ENCODE measurements at regions not wholly inside any gene's neighbourhood (a gene's known extent, or its start where the extent isn't known, plus 50 kb on each side); places are given as distances from the start of the nearest gene placed in this dataset.

- no peak overlapping the region for H3K4me2 ChIP-seq (ENCODE audit: low read length)
- no peaks in the 10 kb centered on the region for H3K79me2 ChIP-seq (ENCODE audit: low read length)
- no peaks in the 10 kb centered on the region for H3K4me1 ChIP-seq (ENCODE audit: low read length)
- H3K27ac ChIP-seq (ENCODE audit: low read length) = no peak overlapping the region
- no peaks in the 10 kb centered on the region for H3K36me3 ChIP-seq (replicated peaks; ENCODE audit: low read depth, low read length)
- TF ChIP-seq CTCF (IDR thresholded peaks at IDR 0.05; ENCODE audit: low read depth, low read length) (no peak), EZH2phosphoT487 (IDR thresholded peaks at IDR 0.05; ENCODE audit: low read depth) (no peak)
- H3K4me3 ChIP-seq (ENCODE audit: low read length) = no peak overlapping the region
- H3K9ac ChIP-seq (ENCODE audit: low read length) = no peak overlapping the region
- H4K20me1 ChIP-seq (ENCODE audit: insufficient read depth, low read length) = no peaks in the 10 kb centered on the region
- H3K27me3 ChIP-seq (ENCODE audit: low read depth, low read length) = no peaks in the 10 kb centered on the region
- no peak overlapping the region for H2AFZ ChIP-seq (ENCODE audit: low read depth, low read length)
- H3K9me3 ChIP-seq (ENCODE audit: insufficient read depth, low read length) = no peaks in the 10 kb centered on the region
These were observed 103.0 kb upstream of the ELAC2 start for GRCh38 chr17:13120864-13121263.

- Histone ChIP-seq H3K27ac (ENCODE audit: low read length) (no peak overlapping the region), H3K4me1 (ENCODE audit: low read length) (no peaks in the 10 kb centered on the region), H3K4me2 (ENCODE audit: low read length) (no peak overlapping the region), H3K4me3 (ENCODE audit: low read length) (no peak overlapping the region), H3K79me2 (ENCODE audit: low read length) (no peaks in the 10 kb centered on the region), H3K9ac (ENCODE audit: low read length) (no peak overlapping the region), H2AFZ (ENCODE audit: low read depth, low read length) (no peak overlapping the region), H4K20me1 (ENCODE audit: insufficient read depth, low read length) (no peaks in the 10 kb centered on the region), H3K9me3 (ENCODE audit: insufficient read depth, low read length) (no peaks in the 10 kb centered on the region), H3K36me3 (replicated peaks; ENCODE audit: low read depth, low read length) (no peaks in the 10 kb centered on the region), H3K27me3 (ENCODE audit: low read depth, low read length) (no peaks in the 10 kb centered on the region)
- no peak for TF ChIP-seq CTCF (IDR thresholded peaks at IDR 0.05; ENCODE audit: low read depth, low read length)
These were observed 100.5 kb upstream of the ELAC2 start for GRCh38 chr17:13118311-13118710.

- H3K27me3 ChIP-seq (ENCODE audit: low read depth, low read length) = peaks cover 2% of the 10 kb centered on the region; the same call in 1 of the 2 replicates
- H3K79me2 ChIP-seq (ENCODE audit: low read length) = no peaks in the 10 kb centered on the region
- no peak overlapping the region for H3K4me3 ChIP-seq (ENCODE audit: low read length)
- no peaks in the 10 kb centered on the region for H4K20me1 ChIP-seq (ENCODE audit: insufficient read depth, low read length)
- TF ChIP-seq EZH2phosphoT487 (IDR thresholded peaks at IDR 0.05; ENCODE audit: low read depth) = no peak
- TF ChIP-seq CTCF (IDR thresholded peaks at IDR 0.05; ENCODE audit: low read depth, low read length) = no peak
- H3K9ac ChIP-seq (ENCODE audit: low read length) = no peak overlapping the region
- H3K27ac ChIP-seq (ENCODE audit: low read length) = no peak overlapping the region
- no peaks in the 10 kb centered on the region for H3K4me1 ChIP-seq (ENCODE audit: low read length)
- H3K36me3 ChIP-seq (replicated peaks; ENCODE audit: low read depth, low read length) = no peaks in the 10 kb centered on the region
- no peak overlapping the region for H2AFZ ChIP-seq (ENCODE audit: low read depth, low read length)
- no peaks in the 10 kb centered on the region for H3K9me3 ChIP-seq (ENCODE audit: insufficient read depth, low read length)
- no peak overlapping the region for H3K4me2 ChIP-seq (ENCODE audit: low read length)
These were observed 99.8 kb upstream of the ELAC2 start for GRCh38 chr17:13117616-13118015.

GRCh38 chr17:13114601-13115031 is 96.8 kb upstream of the ELAC2 start:
- H2AFZ ChIP-seq (ENCODE audit: low read depth, low read length) = no peak overlapping the region
- H3K27me3 ChIP-seq (ENCODE audit: low read depth, low read length) = peaks cover 4% of the 10 kb centered on the region; the same call in 1 of the 2 replicates
- peak overlapping the region; percentile 33; the same call in 1 of the 2 replicates for H3K4me2 ChIP-seq (ENCODE audit: low read length)
- TF ChIP-seq EZH2phosphoT487 (IDR thresholded peaks at IDR 0.05; ENCODE audit: low read depth) = no peak
- peak; percentile 59 for TF ChIP-seq CTCF (IDR thresholded peaks at IDR 0.05; ENCODE audit: low read depth, low read length)
- no peaks in the 10 kb centered on the region for H3K9me3 ChIP-seq (ENCODE audit: insufficient read depth, low read length)
- H3K36me3 ChIP-seq (replicated peaks; ENCODE audit: low read depth, low read length) = no peaks in the 10 kb centered on the region
- H3K4me1 ChIP-seq (ENCODE audit: low read length) = no peaks in the 10 kb centered on the region
- H3K4me3 ChIP-seq (ENCODE audit: low read length) = no peak overlapping the region
- no peak overlapping the region for H3K9ac ChIP-seq (ENCODE audit: low read length)
- H4K20me1 ChIP-seq (ENCODE audit: insufficient read depth, low read length) = no peaks in the 10 kb centered on the region
- H3K27ac ChIP-seq (ENCODE audit: low read length) = no peak overlapping the region
- no peaks in the 10 kb centered on the region for H3K79me2 ChIP-seq (ENCODE audit: low read length)
